ENCODE measurements at regions not wholly inside any gene's neighbourhood (a gene's known extent, or its start where the extent isn't known, plus 50 kb on each side); places are given as distances from the start of the nearest gene placed in this dataset.
"Not testable (repeated sequence)": the region's sequence is repeated elsewhere in the genome, so short reads cannot be mapped to it uniquely, and the experiment has no call there.

DNA sequence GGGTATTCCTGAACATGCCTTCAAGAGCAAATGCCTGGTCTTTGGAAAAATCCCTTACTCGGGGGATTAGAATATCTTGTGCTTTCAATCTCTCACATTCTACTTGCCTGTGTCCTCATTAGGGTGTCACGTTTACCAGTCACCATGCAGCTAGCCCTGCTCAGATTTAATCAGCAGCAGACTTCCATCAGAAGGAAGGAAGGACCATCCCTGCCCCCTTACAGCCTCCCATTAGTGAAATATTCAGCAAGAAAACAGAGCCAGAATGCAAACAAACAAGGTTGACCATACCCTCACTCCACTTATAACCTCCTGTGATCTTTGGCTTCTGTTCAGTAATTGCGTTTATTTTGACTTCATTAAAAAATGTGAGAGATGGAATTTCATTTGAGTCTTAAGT lies 208.6 kb downstream of the CXCL12 start:
- no peak for DNase-seq (ENCODE audit: low read depth)

DNA sequence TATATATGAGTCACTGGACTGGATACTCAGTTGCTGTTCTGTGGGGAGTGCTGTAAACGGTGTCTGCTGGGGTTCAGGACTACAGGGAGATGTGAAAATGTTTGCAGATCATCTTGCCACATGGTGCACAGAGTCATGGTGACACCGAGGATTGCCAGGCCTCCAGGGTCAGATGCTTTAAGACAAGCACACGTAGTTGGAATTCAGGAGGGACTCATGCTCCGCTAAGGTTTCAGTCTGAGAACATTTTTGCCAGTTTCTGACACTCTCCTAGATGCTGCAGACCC lies 211.3 kb downstream of the CXCL12 start:
- DNase-seq (ENCODE audit: low read depth), result no peak

DNA sequence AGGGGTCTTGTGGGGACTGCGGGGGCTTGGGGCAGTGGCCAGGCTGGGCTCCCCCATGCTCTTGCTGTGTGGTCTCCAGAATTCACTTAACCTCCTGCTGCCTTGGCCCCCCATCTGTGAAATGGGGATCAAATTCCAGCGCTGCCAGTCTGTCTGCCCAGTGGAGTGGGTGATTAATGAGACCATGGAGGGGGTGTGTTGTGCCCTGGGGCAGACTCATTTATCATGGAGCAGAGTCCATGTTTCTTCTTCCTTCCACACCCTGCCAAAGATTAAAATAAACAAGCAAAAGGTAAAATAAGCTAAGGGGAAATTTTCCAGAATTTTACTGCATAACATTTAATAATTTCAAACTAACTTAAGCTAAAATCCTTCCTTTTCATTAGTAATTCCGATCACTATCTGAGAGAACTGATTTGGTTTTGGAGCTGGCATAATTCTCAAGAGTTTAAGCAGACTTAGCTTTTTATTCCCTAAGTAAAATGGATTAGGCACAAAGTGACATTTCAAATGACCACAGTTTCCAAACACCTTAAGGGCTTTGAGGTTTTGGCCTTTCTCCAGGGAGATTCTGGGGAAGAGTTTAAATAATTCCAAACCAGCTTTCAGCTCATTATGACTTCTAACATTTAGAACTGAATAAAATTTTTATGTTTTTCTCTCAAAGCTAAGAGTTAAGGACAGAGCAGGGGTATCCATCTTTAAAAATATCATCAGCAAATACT lies 211.9 kb downstream of the CXCL12 start:
- DNase-seq (ENCODE audit: low read depth), result no peak

DNA sequence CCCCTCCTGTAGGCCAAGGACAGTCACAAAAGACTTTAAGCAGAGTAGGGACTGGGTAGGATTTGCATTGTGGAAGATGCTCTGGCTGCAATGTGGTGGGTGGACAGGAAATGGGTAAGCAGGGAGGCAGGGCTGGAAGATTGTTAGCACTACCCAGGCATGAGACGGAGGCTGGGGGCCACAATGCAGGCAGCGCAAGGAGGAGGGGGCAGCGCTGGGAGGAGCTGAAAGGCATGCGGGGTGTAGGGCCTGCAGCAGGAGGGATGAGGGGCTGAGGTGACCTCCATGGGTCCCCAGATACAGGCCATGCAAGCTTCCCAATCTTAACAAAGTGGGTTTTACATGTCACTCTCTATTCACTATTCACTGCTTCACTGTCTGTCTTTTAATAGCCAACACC lies 213.1 kb downstream of the CXCL12 start:
- DNase-seq (ENCODE audit: low read depth), result no peak

DNA sequence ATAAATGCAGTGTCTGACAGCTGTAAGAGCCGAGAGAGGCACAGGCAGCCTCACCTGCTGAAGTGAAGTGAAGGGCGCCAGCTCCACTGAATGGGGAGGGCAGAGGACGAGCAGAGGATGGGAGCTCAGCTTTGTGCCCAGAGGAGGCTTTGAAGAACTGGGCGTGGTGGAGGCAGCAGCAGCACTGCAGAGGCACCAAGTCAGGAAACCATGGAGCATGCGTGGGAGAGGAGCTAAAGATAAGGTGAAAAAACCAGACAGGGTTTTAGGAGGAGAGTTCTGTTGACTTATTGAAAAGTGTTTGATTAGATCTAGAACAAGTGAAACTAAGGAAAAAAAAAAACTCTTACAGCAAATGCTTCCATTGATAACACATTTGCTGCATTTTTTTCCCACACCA lies 216.4 kb downstream of the CXCL12 start:
- DNase-seq (ENCODE audit: low read depth), result no peak

DNA sequence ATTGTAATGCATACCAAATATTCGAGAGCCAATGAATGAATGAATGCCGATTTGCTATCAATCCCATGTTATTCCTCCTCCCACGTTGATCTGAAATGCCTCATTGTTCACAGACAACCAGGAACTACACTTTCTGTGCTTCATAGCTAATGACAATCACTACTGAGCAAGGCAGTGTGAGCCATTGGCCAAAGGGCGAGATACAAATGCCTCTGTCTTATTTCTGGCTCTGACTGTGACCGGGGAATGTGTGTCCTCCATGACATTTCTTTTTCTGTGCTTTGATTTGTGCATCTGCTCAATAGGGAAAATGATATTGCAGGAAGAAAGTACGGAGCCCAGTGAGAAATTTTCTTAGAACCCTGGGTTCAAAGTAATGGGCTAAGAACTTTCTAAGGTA lies 217.1 kb downstream of the CXCL12 start:
- DNase-seq (ENCODE audit: low read depth), result no peak

DNA sequence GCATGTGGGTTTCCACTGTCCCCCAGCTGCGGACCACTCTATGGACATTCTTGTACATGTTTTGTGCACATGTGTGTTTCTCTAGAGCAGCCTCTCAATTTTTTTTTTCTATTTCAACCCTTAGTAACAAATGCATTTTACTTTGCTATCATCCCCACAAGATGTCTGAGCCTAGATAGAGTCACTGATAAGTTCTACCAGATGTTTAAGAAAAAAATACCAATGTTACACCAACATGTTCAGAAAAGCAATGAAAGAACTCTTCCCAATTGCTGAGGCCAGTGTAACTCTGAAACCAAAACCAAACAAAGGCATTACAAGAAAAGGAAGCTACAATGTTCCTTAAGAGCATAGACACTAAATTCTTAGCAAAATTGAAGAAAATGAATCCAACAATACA lies 218.5 kb downstream of the CXCL12 start:
- DNase-seq (ENCODE audit: low read depth), result no peak

DNA sequence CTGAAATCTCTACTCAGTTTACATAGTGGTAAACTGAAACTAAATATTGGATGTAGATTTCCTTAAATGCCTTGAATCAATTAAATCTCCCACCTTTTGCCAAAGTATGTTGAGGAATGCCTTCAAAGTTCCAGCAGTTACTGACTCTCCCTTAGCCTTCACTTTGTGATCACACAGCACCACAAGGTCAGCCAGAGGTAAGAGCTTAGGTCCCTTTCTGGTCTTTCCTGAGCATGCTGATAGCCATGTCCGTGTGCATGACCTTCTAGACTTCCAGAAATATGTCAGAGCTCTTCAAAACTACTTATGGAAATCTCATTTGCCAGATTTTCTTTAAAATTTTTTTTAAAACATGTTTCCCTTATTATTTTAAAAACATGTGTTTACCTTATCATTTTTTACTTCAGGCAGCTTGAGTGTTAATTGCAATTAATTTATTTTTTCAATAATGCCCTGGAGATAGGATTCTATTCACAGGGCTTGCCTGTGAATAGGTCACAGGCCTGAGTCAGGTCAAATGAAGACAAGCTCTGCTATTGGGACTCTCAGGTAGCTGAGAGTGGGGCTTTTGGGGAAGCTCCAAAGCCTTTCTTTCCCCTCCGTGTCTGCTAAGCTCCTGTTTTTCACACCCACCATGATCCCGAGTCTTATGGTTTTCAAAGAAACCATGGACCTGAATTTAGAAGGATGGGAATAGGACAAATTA lies 220.5 kb downstream of the CXCL12 start:
- DNase-seq (ENCODE audit: low read depth), result no peak

DNA sequence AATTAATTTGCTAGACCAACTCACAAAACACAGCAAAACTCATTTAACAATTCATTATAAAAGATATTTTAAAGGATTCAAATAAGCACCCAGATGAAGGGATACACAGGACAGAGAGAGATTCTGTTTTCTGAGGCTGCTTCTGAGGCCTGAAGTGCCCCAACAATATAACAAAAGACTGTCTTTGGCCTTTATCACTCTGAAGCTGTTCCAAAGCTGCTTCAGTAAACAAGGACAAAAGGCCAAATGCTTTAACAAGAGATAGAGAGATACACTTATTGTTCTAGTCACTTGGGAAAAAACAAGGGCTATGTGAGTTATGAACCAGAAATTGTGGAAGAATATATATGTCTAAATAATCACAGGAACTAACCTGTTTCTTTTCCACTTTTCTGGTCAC lies 223.7 kb downstream of the CXCL12 start:
- no peak for DNase-seq (ENCODE audit: low read depth)

DNA sequence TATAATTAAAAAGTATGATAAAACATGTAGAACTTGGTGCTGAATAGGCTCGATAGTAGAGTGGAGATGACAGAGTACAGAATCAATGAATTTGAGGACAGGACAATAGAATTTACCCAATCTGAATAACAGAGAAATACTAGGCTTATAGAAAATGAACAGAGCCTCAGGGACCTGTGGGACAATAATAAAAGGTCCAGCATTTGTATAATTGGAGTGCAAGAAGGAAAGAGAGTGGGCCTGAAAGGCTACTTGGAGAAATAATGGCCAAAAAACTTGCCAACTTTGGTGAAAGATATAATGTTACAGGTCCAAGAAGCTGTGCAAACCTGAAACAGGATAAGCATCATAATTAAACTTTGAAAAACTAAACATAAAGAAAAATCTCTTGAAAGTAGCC lies 227.3 kb downstream of the CXCL12 start:
- no peak for DNase-seq (ENCODE audit: low read depth)

DNA sequence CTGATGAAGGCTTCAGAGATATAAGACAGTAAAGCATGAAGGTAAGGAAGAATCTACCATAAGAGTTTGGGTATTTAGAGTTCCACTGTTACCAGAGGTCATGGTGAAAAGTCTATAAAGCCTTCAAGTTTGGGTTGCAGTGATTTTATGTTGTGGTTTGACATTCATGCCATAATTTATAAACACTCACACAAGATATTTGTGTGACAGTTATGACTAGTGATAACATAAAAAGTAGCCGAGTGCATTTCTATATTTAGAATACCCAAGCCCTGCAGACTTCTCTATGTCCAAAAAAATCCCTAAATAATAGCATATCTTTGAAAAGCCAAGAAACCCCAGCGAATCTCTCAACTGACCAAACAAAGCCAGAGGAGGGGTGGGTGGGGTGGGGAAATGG lies 229.9 kb downstream of the CXCL12 start:
- no peak for DNase-seq (ENCODE audit: low read depth)

DNA sequence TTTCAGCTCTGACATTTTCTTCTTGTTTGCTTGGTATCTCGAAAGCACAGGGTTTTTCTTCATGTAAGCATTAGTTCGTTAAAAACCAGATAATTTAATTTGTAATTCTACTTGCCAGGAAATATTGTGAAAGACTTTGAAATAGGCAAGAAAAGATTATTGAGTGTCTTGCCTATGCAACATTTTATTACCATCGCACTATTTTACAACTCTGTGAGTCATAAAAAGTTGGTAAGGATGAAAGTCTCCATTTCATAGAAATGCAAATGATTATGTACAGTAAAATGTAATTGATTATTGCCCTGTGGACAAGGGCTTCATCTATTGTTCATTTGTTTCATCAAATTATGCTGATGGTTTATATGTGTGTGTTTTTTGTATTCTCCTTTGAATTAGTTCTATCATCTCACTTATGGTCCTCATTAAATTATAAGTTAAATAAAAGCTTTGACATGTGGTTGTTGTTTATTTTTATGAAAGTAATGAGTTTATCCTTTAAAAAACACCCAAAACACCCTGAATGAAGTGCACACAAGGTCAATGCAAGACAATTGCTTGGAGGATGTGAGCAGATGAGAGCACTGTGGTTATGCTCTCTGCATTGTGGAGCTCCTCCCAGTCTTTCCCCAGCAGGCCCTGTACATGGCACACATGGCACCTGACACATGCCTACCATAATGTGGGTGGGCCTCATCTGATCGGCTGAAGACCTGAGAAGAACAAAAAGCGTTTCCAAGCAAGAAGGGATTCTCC lies 230.8 kb downstream of the CXCL12 start:
- DNase-seq (ENCODE audit: low read depth), result no peak

DNA sequence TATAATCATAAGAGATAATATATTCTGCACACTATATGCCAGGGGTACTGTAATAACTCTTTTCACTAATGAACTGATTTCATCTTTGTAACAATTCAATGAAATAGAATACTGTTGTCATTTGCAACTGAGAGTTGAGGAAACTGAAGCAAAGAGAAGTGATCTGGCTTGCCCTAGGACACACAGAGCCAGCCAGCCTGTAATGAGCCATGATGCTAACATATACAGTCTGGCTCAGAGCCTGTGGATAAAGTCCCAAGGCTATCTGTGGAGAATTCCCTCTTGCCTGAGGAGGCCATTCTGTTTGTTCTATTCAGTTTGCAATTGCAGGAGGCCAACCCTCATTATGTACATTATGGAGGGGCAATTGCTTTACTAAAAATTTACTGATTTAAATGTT lies 241.3 kb downstream of the CXCL12 start:
- no peak for DNase-seq (ENCODE audit: low read depth)

DNA sequence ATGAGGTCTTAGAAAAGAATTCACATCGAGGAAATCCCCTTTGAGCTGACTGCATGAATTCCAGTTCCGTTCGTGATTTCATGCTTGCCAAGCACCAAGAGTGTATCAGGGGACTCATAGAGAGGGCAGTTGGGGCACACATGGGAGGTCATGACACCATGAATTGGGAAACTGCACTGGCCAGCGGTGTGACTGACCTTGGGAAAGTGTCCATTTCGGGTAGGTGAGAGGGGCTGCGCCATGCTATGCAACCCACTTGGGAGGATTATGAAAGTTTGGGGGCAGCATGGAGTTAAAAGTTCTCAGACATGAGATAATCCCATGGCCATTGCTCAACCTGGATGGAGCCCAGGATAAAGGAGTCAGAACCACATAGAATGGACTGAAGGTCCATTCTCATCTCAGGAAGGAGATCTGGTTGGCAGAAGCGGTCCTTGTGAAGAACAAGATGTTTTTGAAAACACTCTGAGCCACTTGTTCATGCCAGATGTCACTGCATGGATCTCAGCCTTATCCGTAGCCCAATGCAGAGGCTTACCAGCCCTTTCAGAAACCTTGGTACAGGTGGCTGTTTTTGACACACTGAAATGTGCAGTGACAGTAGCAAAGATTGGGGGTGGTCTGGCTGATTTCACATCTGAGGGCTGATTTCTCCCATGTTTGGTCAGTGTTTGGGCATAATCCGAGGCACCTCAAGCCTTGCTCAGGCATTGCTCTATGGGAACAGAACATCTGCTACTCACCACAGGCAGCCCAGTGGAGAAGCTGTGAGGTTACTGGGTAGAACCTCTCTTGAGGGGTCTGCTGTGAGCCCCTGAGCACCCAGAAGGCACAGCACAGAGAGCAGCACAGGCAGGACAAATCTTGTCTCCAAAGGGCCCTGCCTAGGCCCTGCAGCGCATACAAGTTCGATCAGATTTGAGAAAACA lies 252.3 kb downstream of the CXCL12 start:
- no peak for DNase-seq (ENCODE audit: low read depth)

DNA sequence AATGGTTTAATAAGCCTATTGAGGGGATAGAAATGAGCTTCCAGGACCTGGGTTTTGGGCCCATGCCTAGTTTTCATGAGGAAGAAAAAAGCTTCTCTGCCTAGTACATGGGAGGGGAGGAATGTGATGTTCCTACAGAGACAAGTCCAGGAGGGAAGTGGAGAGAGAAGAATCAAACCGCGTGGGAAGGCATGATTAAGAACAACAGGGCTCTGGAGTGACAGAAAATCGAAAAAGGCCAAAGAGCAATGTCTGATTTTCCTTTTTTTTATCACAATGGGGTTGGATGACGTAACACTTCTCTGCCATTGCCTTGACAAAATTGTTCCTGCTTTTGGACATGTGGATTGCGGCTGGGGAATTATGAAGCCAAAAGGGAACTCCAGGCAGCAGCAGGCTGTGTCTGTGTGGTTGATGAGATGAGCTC lies 258.6 kb downstream of the CXCL12 start:
- no peak for DNase-seq (ENCODE audit: low read depth)

DNA sequence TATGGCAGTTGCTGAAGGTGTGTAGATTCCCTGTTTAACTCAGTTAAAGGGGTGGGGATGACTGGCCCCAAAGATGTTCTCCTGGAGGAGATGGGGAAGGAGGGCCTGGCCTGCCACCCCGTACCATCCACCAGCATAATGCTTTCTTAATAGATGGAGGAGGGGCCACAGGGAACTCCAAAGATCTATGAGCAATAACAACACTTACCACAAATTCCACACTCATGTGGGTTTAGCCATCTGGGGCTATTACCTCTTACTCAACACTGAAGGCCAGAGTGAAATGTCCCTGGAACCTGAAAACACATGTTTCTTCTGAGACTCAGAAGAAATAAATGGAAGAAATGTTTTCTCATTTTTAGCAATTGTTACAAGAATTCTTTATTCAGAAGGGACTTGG lies 259.0 kb downstream of the CXCL12 start:
- peak; percentile 81 for DNase-seq (ENCODE audit: low read depth)

DNA sequence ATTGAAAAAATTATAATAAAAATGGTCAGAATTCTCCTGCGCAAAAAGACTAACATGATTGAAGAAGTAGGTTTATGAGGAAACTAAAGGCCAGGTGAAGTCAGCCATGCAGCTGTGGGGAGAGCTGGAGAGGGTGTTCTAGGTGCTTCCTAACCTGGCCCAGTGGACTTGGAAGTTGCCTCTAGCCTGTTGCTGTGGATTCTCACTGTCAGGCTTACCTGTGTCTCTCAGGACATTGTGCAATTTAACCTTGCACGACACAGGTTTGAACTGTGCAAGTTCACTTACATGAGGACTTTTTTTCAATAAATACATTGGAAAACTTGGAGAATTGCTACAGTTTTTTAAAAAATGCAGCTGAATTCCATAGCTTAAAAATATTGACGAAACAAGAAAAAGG lies 266.4 kb downstream of the CXCL12 start:
- DNase-seq (ENCODE audit: low read depth), result no peak

DNA sequence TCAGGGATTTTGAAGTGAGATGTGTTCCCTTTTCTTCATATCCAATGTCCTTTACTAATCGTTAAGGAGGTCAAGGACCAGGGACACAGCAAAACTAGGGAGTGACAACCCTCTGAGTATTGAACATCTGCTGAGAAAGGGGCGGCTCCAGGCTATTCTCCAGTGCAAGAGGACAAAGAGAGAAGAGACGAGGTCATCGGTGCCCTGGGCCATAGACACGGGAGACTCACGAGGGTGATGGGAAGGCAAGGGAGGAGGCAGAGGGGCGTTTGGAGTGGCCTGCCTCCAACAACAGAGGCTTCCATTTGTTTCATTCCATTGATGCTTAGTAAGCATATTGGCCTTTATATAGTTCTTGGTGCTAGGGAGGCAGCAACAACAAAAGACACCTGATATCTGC lies 268.4 kb downstream of the CXCL12 start:
- DNase-seq (ENCODE audit: low read depth), result no peak

DNA sequence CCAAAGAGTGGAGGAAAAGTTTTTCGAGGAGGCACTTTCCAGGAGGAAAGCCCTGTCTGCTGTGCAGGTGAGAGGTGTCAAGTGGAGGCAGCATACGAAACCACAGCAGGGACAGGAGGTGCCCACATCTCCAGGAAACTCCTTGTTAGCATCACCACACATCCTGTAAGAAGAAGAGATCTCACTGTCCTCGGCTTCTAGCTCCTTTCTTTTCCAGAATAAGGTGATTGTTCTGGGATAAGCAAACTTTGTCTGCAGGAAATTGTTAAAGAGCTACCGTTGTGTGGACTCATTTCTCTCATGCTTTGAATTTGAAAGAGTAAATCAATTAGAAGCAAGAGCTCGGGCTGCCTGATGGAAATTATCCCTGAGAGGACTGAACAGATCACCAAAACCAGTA lies 269.4 kb downstream of the CXCL12 start:
- DNase-seq (ENCODE audit: low read depth), result no peak

DNA sequence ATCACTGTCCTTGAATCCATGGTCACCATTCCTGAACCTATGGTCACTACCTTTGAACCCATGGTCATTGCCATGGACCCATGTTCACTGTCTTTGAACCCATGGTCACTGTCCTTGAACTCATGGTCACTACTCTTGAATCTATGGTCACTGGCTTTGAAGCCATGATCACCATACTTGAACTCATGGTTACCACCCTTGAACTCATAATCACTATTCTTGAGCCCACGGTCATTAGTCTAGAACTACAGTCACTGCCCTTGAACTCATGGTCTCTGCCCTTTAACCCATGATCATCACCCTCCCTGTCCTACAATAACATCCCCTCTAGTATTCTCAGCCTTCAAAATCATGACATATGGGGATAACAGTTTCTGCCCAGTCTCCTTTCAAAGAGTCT lies 270.5 kb downstream of the CXCL12 start:
- DNase-seq (ENCODE audit: low read depth), result no peak

DNA sequence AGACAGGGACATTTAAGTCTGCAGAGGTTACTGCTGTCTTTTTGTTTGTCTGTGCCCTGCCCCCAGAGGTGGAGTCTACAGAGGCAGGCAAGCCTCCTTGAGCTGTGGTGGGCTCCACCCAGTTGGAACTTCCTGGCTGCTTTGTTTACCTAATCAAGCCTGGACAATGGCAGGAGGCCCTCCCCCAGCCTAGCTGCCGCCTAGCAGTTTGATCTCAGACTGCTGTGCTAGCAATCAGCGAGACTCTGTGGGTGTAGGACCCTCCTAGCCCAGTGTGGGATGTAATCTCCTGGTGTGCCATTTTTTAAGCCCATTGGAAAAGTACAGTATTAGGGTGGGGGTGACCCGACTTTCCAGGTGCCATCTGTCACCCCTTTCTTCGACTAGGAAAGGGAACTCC lies 272.6 kb downstream of the CXCL12 start:
- not testable (repeated sequence) for DNase-seq (ENCODE audit: low read depth)

DNA sequence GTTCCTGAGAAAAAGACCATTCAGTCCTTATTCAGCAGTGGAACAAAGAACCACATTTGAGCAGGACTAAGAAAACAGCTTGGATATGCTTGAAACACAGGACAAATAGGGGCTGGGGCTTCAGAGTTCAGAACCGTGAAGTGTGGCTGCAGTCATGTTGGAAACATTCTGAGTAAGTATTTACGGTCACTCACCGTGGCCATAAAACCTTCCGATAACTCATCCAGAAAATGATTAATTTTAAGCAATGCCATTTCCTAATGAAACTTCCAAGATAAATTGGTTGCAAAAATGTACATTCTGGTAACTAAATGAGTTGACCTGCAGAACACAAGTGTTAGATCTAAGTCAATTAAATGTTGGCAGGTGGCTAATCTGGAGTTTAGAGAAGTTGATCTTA lies 279.2 kb downstream of the CXCL12 start:
- no peak for DNase-seq (ENCODE audit: low read depth)
